Esophagus muscularis mucosa (tissue), 4 donors: ENCODE measurements at regions not wholly inside any gene's neighbourhood (a gene's known extent, or its start where the extent isn't known, plus 50 kb on each side); places are given as distances from the start of the nearest gene placed in this dataset.

Experiments
- DNase-seq: peaks from one replicate; pipeline ENCODE4 v3.0.0-alpha.2; 2017; ENCODE audit errors: extremely low spot score
- H3K27ac ChIP-seq, 4 donors: fragments of 200-600 bp; sonication (generic); replicated peaks in 1 of 4; 1 replicate in 3 of 4; 2 replicates in 1 of 4; pipeline ENCODE4 v1.5.1; 2016 to 2019; ENCODE audit warnings: mild to moderate bottlenecking in 1 of 4
- H3K27me3 ChIP-seq, 4 donors: fragments of 200-600 bp; sonication (generic); one replicate each; pipeline versions ENCODE4 v1.5.1 to v1.6.0; 2016 to 2019
- H3K36me3 ChIP-seq, 4 donors: fragments of 200-600 bp; sonication (generic); one replicate each; pipeline ENCODE4 v1.5.1; 2016 to 2019
- H3K4me1 ChIP-seq, 4 donors: fragments of 200-600 bp; sonication (generic); one replicate each; pipeline ENCODE4 v1.5.1; 2016 to 2019
- H3K4me3 ChIP-seq, 4 donors: fragments of 200-600 bp; sonication (generic); 1 replicate in 2 of 4; 2 replicates in 2 of 4; pipeline ENCODE4 v1.5.1; 2016 to 2019; ENCODE audit warnings: mild to moderate bottlenecking in 4 of 4, moderate library complexity in 1 of 4
- H3K9me3 ChIP-seq, 4 donors: fragments of 200-600 bp; sonication (generic); 1 replicate in 3 of 4; 2 replicates in 1 of 4; pipeline ENCODE4 v1.5.1; 2016 to 2019
- CTCF ChIP-seq, 3 experiments: fragments of 200-600 bp in 2 of 3; fragments of 450-650 bp in 1 of 3; sonication (generic) in 2 of 3; IDR thresholded peaks; one replicate each; pipeline ENCODE4 v1.5.1; 2017 to 2019; ENCODE audit warnings: antibody characterized with exemption in 3 of 3, mild to moderate bottlenecking in 2 of 3, moderate library complexity in 1 of 3
- EP300 ChIP-seq: sonication (generic); formaldehyde crosslinking; IDR thresholded peaks from one replicate; pipeline ENCODE4 v1.6.1; 2017; ENCODE audit warnings: antibody characterized with exemption
- POLR2A ChIP-seq: fragments of 450-650 bp; IDR thresholded peaks from one replicate; pipeline ENCODE4 v1.6.1; 2017; ENCODE audit warnings: antibody characterized with exemption, moderate library complexity, mild to moderate bottlenecking, low read depth
- POLR2AphosphoS5 ChIP-seq, 2 donors: sonication (generic); formaldehyde crosslinking; IDR thresholded peaks; one replicate each; pipeline ENCODE4 v1.6.1; 2017; ENCODE audit warnings: antibody characterized with exemption in 2 of 2
- WGBS: methylation state at CpG from one replicate; pipeline ENCODE4 v1.1.5; 2018; 5-methylcytosine and 5-hydroxymethylcytosine counted together
- intact Hi-C: fragments of 100-400 bp; cut with DNase I; formaldehyde crosslinking; loops from one replicate; pipeline ENCODE4 v1.15.1; 2023

GRCh38 chr13:91214031-91214430, 133.5 kb upstream of the MIR17HG start:
- Histone ChIP-seq H3K27ac (no peak overlapping the region), H3K4me1 (no peaks in the 10 kb centered on the region), H3K9me3 (peaks cover 0 to 9% (median 3%) of the 10 kb centered on the region in 4 donors), H3K27me3 (peaks cover 0 to 9% (median 0%) of the 10 kb centered on the region in 4 donors), H3K36me3 (no peaks in the 10 kb centered on the region), H3K4me3 (no peak overlapping the region)
- 74% methylated on average over 2 of the region's 2 CpGs for WGBS
- intact Hi-C loops, result no loop called here
- TF ChIP-seq CTCF (IDR thresholded peaks at IDR 0.05) (no peak), EP300 (no peak), POLR2AphosphoS5 (IDR thresholded peaks at IDR 0.05) (no peak)
- DNase-seq, result no peak

GRCh38 chr13:91216928-91217700, 130.4 kb upstream of the MIR17HG start:
- Histone ChIP-seq H3K4me3 (no peak overlapping the region), H3K27me3 (peaks cover 0 to 13% (median 0%) of the 10 kb centered on the region in 4 donors), H3K9me3 (no peaks in the 10 kb centered on the region), H3K36me3 (no peaks in the 10 kb centered on the region), H3K27ac (no peak overlapping the region), H3K4me1 (no peaks in the 10 kb centered on the region)
- WGBS, result 55% methylated on average over 12 of the region's 12 CpGs
- DNase-seq, result no peak
- intact Hi-C loops, result no loop called here
- TF ChIP-seq CTCF (IDR thresholded peaks at IDR 0.05), result no peak
- TF ChIP-seq EP300, result no peak
- TF ChIP-seq POLR2AphosphoS5 (IDR thresholded peaks at IDR 0.05), result no peak
- no peak for TF ChIP-seq POLR2A

- 59% methylated on average over 1 of the region's 1 CpG for WGBS
- intact Hi-C loops, result no loop called here
- TF ChIP-seq POLR2AphosphoS5 (IDR thresholded peaks at IDR 0.05), result no peak
- no peak for TF ChIP-seq CTCF (IDR thresholded peaks at IDR 0.05)
- Histone ChIP-seq H3K4me1 (no peaks in the 10 kb centered on the region), H3K36me3 (no peaks in the 10 kb centered on the region), H3K27me3 (peaks cover 0 to 13% (median 0%) of the 10 kb centered on the region in 4 donors), H3K27ac (no peak overlapping the region), H3K4me3 (no peak overlapping the region), H3K9me3 (no peaks in the 10 kb centered on the region)
- no peak for DNase-seq
These were observed 128.3 kb upstream of the MIR17HG start for GRCh38 chr13:91219201-91219600.

GRCh38 chr13:91220872-91221271, 126.6 kb upstream of the MIR17HG start:
- H3K36me3 ChIP-seq, result no peaks in the 10 kb centered on the region
- H3K27me3 ChIP-seq, result peaks cover 0 to 13% (median 0%) of the 10 kb centered on the region in 4 donors
- H3K4me3 ChIP-seq, result no peak overlapping the region
- intact Hi-C loops, result no loop called here
- no peak for DNase-seq
- 48% methylated on average over 1 of the region's 1 CpG for WGBS
- TF ChIP-seq POLR2AphosphoS5 (IDR thresholded peaks at IDR 0.05), result no peak
- TF ChIP-seq EP300, result no peak
- no peak for TF ChIP-seq CTCF (IDR thresholded peaks at IDR 0.05)
- TF ChIP-seq POLR2A, result no peak
- no peaks in the 10 kb centered on the region for H3K4me1 ChIP-seq
- no peak overlapping the region for H3K27ac ChIP-seq
- H3K9me3 ChIP-seq, result no peaks in the 10 kb centered on the region

- WGBS, result 82% methylated on average over 1 of the region's 1 CpG
- TF ChIP-seq POLR2AphosphoS5 (IDR thresholded peaks at IDR 0.05), result no peak
- TF ChIP-seq CTCF (IDR thresholded peaks at IDR 0.05), result no peak
- TF ChIP-seq EP300, result no peak
- no peak for TF ChIP-seq POLR2A
- intact Hi-C loops, result no loop called here
These were observed 119.4 kb upstream of the MIR17HG start for GRCh38 chr13:91228108-91228507.

More at GRCh38 chr13:91228108-91228507, 119.4 kb upstream of the MIR17HG start:
- no peak overlapping the region for H3K4me3 ChIP-seq
- no peak for DNase-seq
- H3K27ac ChIP-seq, result no peak overlapping the region
- no peaks in the 10 kb centered on the region for H3K27me3 ChIP-seq
- H3K4me1 ChIP-seq, result no peaks in the 10 kb centered on the region
- no peaks in the 10 kb centered on the region for H3K36me3 ChIP-seq
- no peaks in the 10 kb centered on the region for H3K9me3 ChIP-seq
